CD4-positive, alpha-beta T cell (primary cell): ENCODE measurements at regions not wholly inside any gene's neighbourhood (a gene's known extent, or its start where the extent isn't known, plus 50 kb on each side); places are given as distances from the start of the nearest gene placed in this dataset.

Source experiments
- ATAC-seq: fragments of 200-7000 bp; cut with Tn5 transposase; one replicate; pipeline ENCODE4 v1.10.0; 2022; ENCODE audit warnings: mild to moderate bottlenecking; ENCODE audit not compliant: poor library complexity
- CTCF ChIA-PET: fragments of 350-600 bp; sonication (Branson Sonifier 250); formaldehyde crosslinking; loops from one replicate; lab custom pipeline; 2021; ENCODE audit warnings: antibody characterized with exemption, inconsistent platforms; lab: Charles Lee
- POLR2A ChIA-PET: fragments of 350-600 bp; sonication (Branson Sonifier 250); formaldehyde crosslinking; loops from one replicate; lab custom pipeline; 2021; ENCODE audit warnings: antibody characterized with exemption, inconsistent platforms; lab: Charles Lee
- DNase-seq, 14 experiments: peaks; one replicate each; pipeline ENCODE4 v3.0.0-alpha.2; 2013 to 2020; ENCODE audit warnings: mixed read lengths in 2 of 14
- H3K27ac ChIP-seq, 2 donors: one replicate each; pipeline versions ENCODE4 v1.5.1 to v1.7.0; 2013; ENCODE audit warnings: low read length in 2 of 2, low read depth in 1 of 2, mild to moderate bottlenecking in 1 of 2
- H3K27me3 ChIP-seq, 2 experiments: 1 replicate in 1 of 2; 2 replicates in 1 of 2; pipeline versions ENCODE4 v1.6.1 to v1.7.0; 2013; ENCODE audit warnings: low read length in 2 of 2, control low read depth in 1 of 2, mild to moderate bottlenecking in 1 of 2, moderate library complexity in 1 of 2; ENCODE audit not compliant: insufficient read depth in 2 of 2, control insufficient read depth in 1 of 2
- H3K36me3 ChIP-seq: one replicate; pipeline ENCODE4 v1.6.1; 2013; ENCODE audit warnings: low read length, control low read depth; ENCODE audit not compliant: insufficient read depth
- H3K4me1 ChIP-seq: one replicate; pipeline ENCODE4 v1.6.1; 2013; ENCODE audit warnings: low read length, control low read depth; ENCODE audit not compliant: insufficient read depth
- H3K4me3 ChIP-seq: one replicate; pipeline ENCODE4 v1.5.1; 2013; ENCODE audit warnings: mild to moderate bottlenecking, low read length, moderate library complexity
- H3K9me3 ChIP-seq, 2 experiments: 1 replicate in 1 of 2; 2 replicates in 1 of 2; pipeline versions ENCODE4 v1.6.1 to v1.7.0; 2013; ENCODE audit warnings: low read length in 2 of 2, mild to moderate bottlenecking in 2 of 2, control low read depth in 1 of 2, moderate library complexity in 1 of 2; ENCODE audit not compliant: control insufficient read depth in 1 of 2, insufficient read depth in 1 of 2
- H3K27ac Mint-ChIP-seq: one replicate; pipeline ENCODE4 v1.8.0; 2020; ENCODE audit warnings: mixed read lengths
- H3K27me3 Mint-ChIP-seq: one replicate; pipeline ENCODE4 v1.8.0; 2021; ENCODE audit warnings: mixed read lengths
- H3K36me3 Mint-ChIP-seq: one replicate; pipeline ENCODE4 v1.8.0; 2021; ENCODE audit warnings: low read depth, mixed read lengths
- H3K4me1 Mint-ChIP-seq: one replicate; pipeline ENCODE4 v1.8.0; 2021; ENCODE audit warnings: low read depth, mixed read lengths
- H3K4me3 Mint-ChIP-seq: one replicate; pipeline ENCODE4 v1.8.0; 2020; ENCODE audit warnings: mild to moderate bottlenecking, mixed read lengths
- H3K9me3 Mint-ChIP-seq: one replicate; pipeline ENCODE4 v1.8.0; 2020; ENCODE audit warnings: mixed read lengths
- CTCF ChIP-seq: fragments of 200-600 bp; IDR thresholded peaks from one replicate; pipeline ENCODE4 v1.8.0; 2022; ENCODE audit warnings: antibody characterized with exemption, mild to moderate bottlenecking
- intact Hi-C, 2 experiments: fragments of 100-400 bp; cut with DNase I in 1 of 2; cut with micrococcal nuclease in 1 of 2; formaldehyde crosslinking; loops; one replicate each; pipeline versions ENCODE4 v1.15.1 to v1.9.0; 2023 to 2025; cut with DNase I, micrococcal nuclease

- POLR2A ChIA-PET = no interaction called here
- H3K36me3 Mint-ChIP-seq = no peaks in the 10 kb centered on the region
Observed at GRCh38 chr2:56455642-56456041, 271.9 kb downstream of the CCDC85A start.

GRCh38 chr2:56456791-56457190, 273.0 kb downstream of the CCDC85A start:
- Histone ChIP-seq H3K4me1 (no peaks in the 10 kb centered on the region), H3K4me3 (no peak overlapping the region), H3K27me3 (no peaks in the 10 kb centered on the region), H3K27ac (no peak overlapping the region), H3K9me3 (peaks cover 0 to 8% of the 10 kb centered on the region in 2 experiments), H3K36me3 (no peaks in the 10 kb centered on the region)
- ChIA-PET CTCF (no interaction called here), POLR2A (no interaction called here)
- intact Hi-C loops = no loop called here
- DNase-seq = no peak
- H3K9me3 Mint-ChIP-seq = peaks cover 4% of the 10 kb centered on the region
- no peaks in the 10 kb centered on the region for H3K27me3 Mint-ChIP-seq
- no peak for ATAC-seq
- no peaks in the 10 kb centered on the region for H3K4me1 Mint-ChIP-seq
- H3K4me3 Mint-ChIP-seq = no peak overlapping the region
- TF ChIP-seq CTCF = no peak
- no peak overlapping the region for H3K27ac Mint-ChIP-seq
- H3K36me3 Mint-ChIP-seq = no peaks in the 10 kb centered on the region

More at GRCh38 chr2:56455642-56456041, 271.9 kb downstream of the CCDC85A start:
- CTCF ChIA-PET = no interaction called here
- Histone ChIP-seq H3K9me3 (peaks cover 0 to 6% of the 10 kb centered on the region in 2 experiments), H3K27me3 (no peaks in the 10 kb centered on the region), H3K36me3 (no peaks in the 10 kb centered on the region), H3K27ac (no peak overlapping the region), H3K4me3 (no peak overlapping the region), H3K4me1 (no peaks in the 10 kb centered on the region)
- H3K4me3 Mint-ChIP-seq = no peak overlapping the region
- H3K4me1 Mint-ChIP-seq = no peaks in the 10 kb centered on the region
- no peak overlapping the region for H3K27ac Mint-ChIP-seq
- intact Hi-C loops = no loop called here
- no peaks in the 10 kb centered on the region for H3K27me3 Mint-ChIP-seq
- no peak for TF ChIP-seq CTCF
- peaks cover 6% of the 10 kb centered on the region for H3K9me3 Mint-ChIP-seq
- ATAC-seq (no peak), DNase-seq (no peak)

DNA sequence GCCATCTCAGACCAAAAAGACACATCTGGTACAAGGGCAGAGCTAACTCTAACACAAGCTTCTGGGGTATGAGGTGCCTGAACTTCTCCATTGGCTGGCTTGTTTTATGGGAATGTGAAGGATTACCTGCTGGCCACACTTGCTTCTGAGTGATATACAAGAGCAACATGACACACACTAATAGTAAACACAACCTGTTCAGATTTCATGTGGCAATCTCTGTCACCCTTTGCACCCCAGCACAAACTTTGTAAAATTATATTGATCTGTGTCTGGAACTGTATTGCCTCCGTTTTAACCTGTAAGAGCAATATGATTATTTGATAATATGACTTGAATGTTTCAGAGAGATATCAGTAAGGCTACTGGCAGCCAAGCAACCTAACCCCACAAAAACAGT, 276.7 kb downstream of the CCDC85A start:
- H3K4me1 Mint-ChIP-seq = no peaks in the 10 kb centered on the region

More for the DNA sequence above, 276.7 kb downstream of the CCDC85A start:
- Mint-ChIP-seq H3K36me3 (no peaks in the 10 kb centered on the region), H3K9me3 (peaks cover 13% of the 10 kb centered on the region), H3K4me3 (no peak overlapping the region), H3K27me3 (no peaks in the 10 kb centered on the region), H3K27ac (no peak overlapping the region)
- intact Hi-C loops = no loop called here
- Histone ChIP-seq H3K4me3 (no peak overlapping the region), H3K4me1 (no peaks in the 10 kb centered on the region), H3K27ac (no peak overlapping the region), H3K27me3 (no peaks in the 10 kb centered on the region), H3K9me3 (peaks cover 0 to 16% of the 10 kb centered on the region in 2 experiments), H3K36me3 (no peaks in the 10 kb centered on the region)
- CTCF ChIA-PET = no interaction called here
- no peak for TF ChIP-seq CTCF
- POLR2A ChIA-PET = no interaction called here
- DNase-seq (no peak), ATAC-seq (no peak)
